WTC11 (cell line): ENCODE measurements at regions not wholly inside any gene's neighbourhood (a gene's known extent, or its start where the extent isn't known, plus 50 kb on each side); places are given as distances from the start of the nearest gene placed in this dataset.

Experiments
- ATAC-seq: fragments of 200-7000 bp; cut with Tn5 transposase; 2 replicates; pipeline ENCODE4 v1.10.0; 2021; ENCODE audit warnings: mild to moderate bottlenecking, moderate library complexity
- CTCF ChIA-PET: fragments of 300-600 bp; sonication (Branson Sonifier 250); formaldehyde crosslinking; loops from one replicate; lab custom pipeline; 2021; ENCODE audit warnings: antibody characterized with exemption; lab: Charles Lee
- POLR2A ChIA-PET: fragments of 350-600 bp; sonication (Branson Sonifier 250); formaldehyde crosslinking; loops from one replicate; lab custom pipeline; 2021; ENCODE audit warnings: antibody characterized with exemption; lab: Charles Lee
- DNase-seq: peaks from one replicate; pipeline ENCODE4 v3.0.0; 2021; ENCODE audit warnings: low spot score
- H3K27ac Mint-ChIP-seq: 2 replicates; pipeline ENCODE4 v1.8.0; 2021; ENCODE audit warnings: mixed read lengths
- H3K27me3 Mint-ChIP-seq: 2 replicates; pipeline ENCODE4 v1.8.0; 2021; ENCODE audit warnings: low read depth, mild to moderate bottlenecking, moderate library complexity, mixed read lengths
- H3K36me3 Mint-ChIP-seq: 2 replicates; pipeline ENCODE4 v1.8.0; 2021; ENCODE audit warnings: mixed read lengths
- H3K4me1 Mint-ChIP-seq: 2 replicates; pipeline ENCODE4 v1.8.0; 2022; ENCODE audit warnings: mixed read lengths
- H3K4me3 Mint-ChIP-seq: 2 replicates; pipeline ENCODE4 v1.8.0; 2021; ENCODE audit warnings: mild to moderate bottlenecking, moderate library complexity, mixed read lengths
- H3K9me3 Mint-ChIP-seq: 2 replicates; pipeline ENCODE4 v1.8.0; 2021; ENCODE audit warnings: mixed read lengths
- ATF3 ChIP-seq: sonication (generic); formaldehyde crosslinking; conservative IDR thresholded peaks from 2 replicates; pipeline ENCODE4 v1.8.1; 2022; ENCODE audit warnings: mild to moderate bottlenecking, missing genetic modification reagents
- CREM ChIP-seq: sonication (generic); formaldehyde crosslinking; IDR thresholded peaks from 2 replicates; pipeline ENCODE4 v1.8.1; 2022; ENCODE audit warnings: mild to moderate bottlenecking, missing genetic modification reagents, moderate library complexity
- CTCF ChIP-seq: fragments of 200-600 bp; IDR thresholded peaks from 2 replicates; pipeline ENCODE4 v1.8.0; 2022; ENCODE audit warnings: antibody characterized with exemption
- E2F1 ChIP-seq: sonication (generic); formaldehyde crosslinking; IDR thresholded peaks from 2 replicates; pipeline ENCODE4 v1.8.0; 2022; ENCODE audit warnings: mild to moderate bottlenecking, missing genetic modification reagents
- EMX1 ChIP-seq: fragments of 250-450 bp; sonication (Bioruptor Pico); IDR thresholded peaks from 2 replicates; pipeline ENCODE4 v1.8.0; 2021; ENCODE audit warnings: mild to moderate bottlenecking
- GTF2I ChIP-seq: fragments of 250-450 bp; sonication (Bioruptor Pico); conservative IDR thresholded peaks from 2 replicates; pipeline ENCODE4 v1.4.0; 2021; ENCODE audit warnings: mild to moderate bottlenecking
- HMGXB4 ChIP-seq: sonication (generic); formaldehyde crosslinking; IDR thresholded peaks from 2 replicates; pipeline ENCODE4 v1.8.1; 2023; ENCODE audit warnings: mild to moderate bottlenecking, moderate library complexity, missing genetic modification reagents
- JAZF1 ChIP-seq: fragments of 250-450 bp; sonication (Bioruptor Pico); IDR thresholded peaks from 2 replicates; pipeline ENCODE4 v1.9.0; 2021; ENCODE audit warnings: moderate library complexity, mild to moderate bottlenecking, inconsistent platforms
- MAX ChIP-seq: sonication (generic); formaldehyde crosslinking; IDR thresholded peaks from 2 replicates; pipeline ENCODE4 v1.8.0; 2022; ENCODE audit warnings: mild to moderate bottlenecking, missing genetic modification reagents
- MYBL2 ChIP-seq: sonication (generic); formaldehyde crosslinking; IDR thresholded peaks from 2 replicates; pipeline ENCODE4 v1.8.1; 2023; ENCODE audit warnings: mild to moderate bottlenecking, moderate library complexity, missing genetic modification reagents
- NR1H2 ChIP-seq: sonication (generic); formaldehyde crosslinking; IDR thresholded peaks from 2 replicates; pipeline ENCODE4 v1.9.0; 2021; ENCODE audit warnings: mild to moderate bottlenecking, moderate library complexity, missing genetic modification reagents
- OVOL2 ChIP-seq: fragments of 250-450 bp; sonication (Bioruptor Pico); IDR thresholded peaks from 2 replicates; pipeline ENCODE4 v1.9.0; 2021; ENCODE audit warnings: mild to moderate bottlenecking, borderline replicate concordance
- SMAD4 ChIP-seq: sonication (generic); formaldehyde crosslinking; IDR thresholded peaks from 2 replicates; pipeline ENCODE4 v1.8.0; 2022; ENCODE audit warnings: mild to moderate bottlenecking, missing genetic modification reagents
- SOX15 ChIP-seq: fragments of 250-450 bp; sonication (Bioruptor Pico); IDR thresholded peaks from 2 replicates; pipeline ENCODE4 v1.9.0; 2021; ENCODE audit warnings: mild to moderate bottlenecking
- SP1 ChIP-seq: sonication (generic); formaldehyde crosslinking; conservative IDR thresholded peaks from 2 replicates; pipeline ENCODE4 v1.8.1; 2022; ENCODE audit warnings: missing genetic modification reagents
- TCF7 ChIP-seq: sonication (generic); formaldehyde crosslinking; IDR thresholded peaks from 2 replicates; pipeline ENCODE4 v1.8.0; 2022; ENCODE audit warnings: mild to moderate bottlenecking, low read depth, missing genetic modification reagents, moderate library complexity
- TEAD1 ChIP-seq: sonication (generic); formaldehyde crosslinking; IDR thresholded peaks from 2 replicates; pipeline ENCODE4 v1.8.0; 2022; ENCODE audit warnings: mild to moderate bottlenecking, missing genetic modification reagents
- USF2 ChIP-seq: sonication (generic); formaldehyde crosslinking; IDR thresholded peaks from 2 replicates; pipeline ENCODE4 v1.8.1; 2023; ENCODE audit warnings: mild to moderate bottlenecking, missing genetic modification reagents, moderate library complexity
- ZNF121 ChIP-seq: sonication (generic); formaldehyde crosslinking; IDR thresholded peaks from 2 replicates; pipeline ENCODE4 v1.8.0; 2023; ENCODE audit warnings: missing genetic modification reagents
- ZNF281 ChIP-seq: sonication (generic); formaldehyde crosslinking; IDR thresholded peaks from 2 replicates; pipeline ENCODE4 v1.8.0; 2023; ENCODE audit warnings: mild to moderate bottlenecking, missing genetic modification reagents
- ZNF396 ChIP-seq: fragments of 250-450 bp; sonication (Bioruptor Pico); IDR thresholded peaks from 2 replicates; pipeline ENCODE4 v1.8.0; 2021; ENCODE audit warnings: mild to moderate bottlenecking, moderate library complexity, borderline replicate concordance
- ZNF512 ChIP-seq: sonication (generic); formaldehyde crosslinking; IDR thresholded peaks from 2 replicates; pipeline ENCODE4 v1.8.1; 2022; ENCODE audit warnings: missing genetic modification reagents, borderline replicate concordance

GRCh38 chr4:125115941-125116340 lies 198.8 kb upstream of the FAT4 start:
- no peak for TF ChIP-seq TCF7
- no peak for TF ChIP-seq MYBL2 (CRISPR knock-in tag)
- no peak for TF ChIP-seq E2F1 (CRISPR knock-in tag)
- no peak for TF ChIP-seq USF2 (CRISPR knock-in tag)
- no peak for TF ChIP-seq CTCF
- TF ChIP-seq HMGXB4 (CRISPR knock-in tag) = no peak
- no peak for TF ChIP-seq CREM
- TF ChIP-seq ZNF281 (CRISPR knock-in tag) = no peak
- no peak for TF ChIP-seq SOX15 (CRISPR knock-in tag)
- TF ChIP-seq ZNF396 = no peak
- TF ChIP-seq SMAD4 = no peak
- no peak for TF ChIP-seq MAX (CRISPR knock-in tag)
- TF ChIP-seq NR1H2 = no peak
- no peak for TF ChIP-seq ZNF512
- TF ChIP-seq OVOL2 = no peak
- no peak for TF ChIP-seq ZNF121 (CRISPR knock-in tag)
- no peaks in the 10 kb centered on the region for H3K27me3 Mint-ChIP-seq
- no peaks in the 10 kb centered on the region for H3K36me3 Mint-ChIP-seq
- DNase-seq (no peak), ATAC-seq (no peak)
- ChIA-PET CTCF (no interaction called here), POLR2A (interaction anchor here (0.7 kb wide), 1 partner anchor 26 kb away, joined by 3 read pairs; no protein-coding TSS in a partner anchor)
- peaks cover 9% of the 10 kb centered on the region for H3K4me1 Mint-ChIP-seq
- no peak overlapping the region for H3K27ac Mint-ChIP-seq
- no peak overlapping the region for H3K4me3 Mint-ChIP-seq
- 0 out of 2 replicates have a peak, but pooled peaks cover 6% of the 10 kb centered on the region for H3K9me3 Mint-ChIP-seq

GRCh38 chr4:125115476-125115875 lies 199.3 kb upstream of the FAT4 start:
- H3K27me3 Mint-ChIP-seq = no peaks in the 10 kb centered on the region
- no peaks in the 10 kb centered on the region for H3K36me3 Mint-ChIP-seq
- no peak overlapping the region for H3K4me3 Mint-ChIP-seq
- ChIA-PET CTCF (no interaction called here), POLR2A (no interaction called here)
- H3K27ac Mint-ChIP-seq = no peak overlapping the region
- no peak for DNase-seq
- H3K4me1 Mint-ChIP-seq = peaks cover 9% of the 10 kb centered on the region
- ATAC-seq = no peak
- H3K9me3 Mint-ChIP-seq = 0 out of 2 replicates have a peak, but pooled peaks cover 6% of the 10 kb centered on the region
- TF ChIP-seq GTF2I (CRISPR knock-in tag) (no peak), ZNF512 (no peak), ZNF281 (CRISPR knock-in tag) (no peak), EMX1 (CRISPR knock-in tag) (no peak), JAZF1 (CRISPR knock-in tag) (no peak), SP1 (CRISPR knock-in tag) (no peak), ATF3 (CRISPR knock-in tag) (no peak), TEAD1 (no peak)
